Ecto neural progenitor cell (in vitro differentiated cells): ENCODE measurements at regions not wholly inside any gene's neighbourhood (a gene's known extent, or its start where the extent isn't known, plus 50 kb on each side); places are given as distances from the start of the nearest gene placed in this dataset.
"Not testable (repeated sequence)": the region's sequence is repeated elsewhere in the genome, so short reads cannot be mapped to it uniquely, and the experiment has no call there.

ENCODE experiments used
- DNase-seq: peaks from one replicate; pipeline ENCODE4 v3.0.0-alpha.2; 2018; ENCODE audit warnings: low spot score

DNA sequence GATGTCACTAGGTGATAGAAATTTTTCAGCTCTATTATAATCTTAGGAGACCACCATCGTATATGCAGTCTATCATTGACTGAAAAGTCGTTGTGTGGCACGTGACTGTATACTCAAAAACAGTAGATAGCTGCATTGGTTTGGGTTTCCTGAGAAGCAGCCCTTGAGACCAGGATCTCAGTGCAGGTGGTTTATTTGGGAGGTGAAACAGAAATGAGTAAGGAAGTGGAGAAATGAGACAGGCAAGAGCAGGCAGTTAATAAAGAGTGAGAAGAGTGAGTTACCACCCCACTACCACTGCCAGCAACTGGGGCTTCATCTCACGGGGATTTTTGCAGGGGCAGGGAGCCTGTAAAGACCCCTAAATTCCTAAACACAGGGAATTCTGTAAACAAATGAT lies 221.0 kb downstream of the SHQ1 start:
- DNase-seq = no peak

- no peak for DNase-seq
These were observed 222.5 kb downstream of the SHQ1 start for GRCh38 chr3:72625602-72626337.

DNA sequence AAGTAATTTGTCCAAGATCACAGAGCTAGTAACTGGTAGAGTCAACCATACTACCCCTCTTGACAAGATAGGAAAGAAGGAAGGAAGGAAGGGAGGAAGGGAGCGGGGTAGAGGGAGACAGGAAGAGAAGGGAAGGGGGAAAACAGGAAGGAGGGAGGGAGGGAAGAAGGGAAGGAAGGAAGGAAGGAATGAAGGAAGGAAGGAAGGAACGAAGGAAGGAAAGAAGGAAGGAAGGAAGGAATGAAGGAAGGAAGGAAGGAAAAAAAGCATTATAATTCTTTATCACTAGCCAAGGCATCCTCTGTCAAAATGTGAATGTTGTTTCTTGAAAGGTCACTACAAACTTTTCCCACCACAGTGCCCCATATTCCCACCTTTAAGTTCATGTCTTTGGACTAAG lies 223.6 kb downstream of the SHQ1 start:
- DNase-seq = no peak

- DNase-seq = no peak
These were observed 229.5 kb downstream of the SHQ1 start for GRCh38 chr3:72618739-72619138.

DNA sequence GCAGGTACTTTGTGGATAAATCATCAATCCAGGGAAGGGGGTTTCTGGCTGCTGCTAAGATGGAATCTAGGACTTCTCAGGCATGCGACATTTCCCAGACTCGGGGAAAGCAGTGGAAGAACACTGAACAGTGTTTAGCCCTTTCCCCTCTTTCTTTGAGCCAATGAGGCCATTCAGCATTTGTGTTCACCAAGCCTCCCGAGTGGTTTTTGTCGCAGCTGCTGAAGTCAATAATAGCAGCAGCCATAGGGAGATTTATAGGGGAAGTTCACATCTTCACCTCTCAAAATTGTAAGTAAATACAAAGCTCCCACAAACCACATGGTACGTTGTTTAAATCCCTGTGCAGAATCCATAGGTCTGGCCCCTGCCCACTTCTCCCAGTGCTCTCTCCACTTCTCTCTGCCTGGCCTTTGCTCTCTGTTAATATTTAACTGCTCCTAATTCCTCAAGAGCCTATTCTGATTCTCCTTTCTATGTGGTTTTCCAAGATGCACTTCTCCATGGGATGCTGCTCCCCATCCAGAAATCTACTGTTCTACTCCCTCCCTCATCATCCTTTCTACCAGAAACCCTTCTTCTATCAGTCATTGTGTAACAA lies 230.7 kb downstream of the SHQ1 start:
- no peak for DNase-seq

DNA sequence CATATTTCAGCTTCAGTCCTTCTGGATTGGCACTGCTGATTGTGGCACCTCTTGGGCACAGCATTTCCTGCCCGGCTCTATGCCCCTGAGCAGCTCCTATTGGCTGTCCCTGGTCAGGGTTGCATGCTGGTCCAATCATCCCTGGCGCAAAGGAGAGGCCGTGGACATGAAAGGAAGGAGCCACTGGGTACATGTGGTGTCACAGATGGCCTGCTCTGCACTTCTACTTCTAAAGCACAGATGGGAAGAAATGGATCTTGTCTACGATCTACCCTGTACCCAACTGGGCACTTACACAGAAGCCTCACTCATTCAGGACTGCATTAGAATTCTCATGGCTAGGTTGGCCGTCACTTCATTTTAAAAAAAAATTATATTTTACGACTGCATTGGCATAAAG lies 232.5 kb downstream of the SHQ1 start:
- no peak for DNase-seq

- DNase-seq = no peak
These were observed 233.1 kb downstream of the SHQ1 start for GRCh38 chr3:72615182-72615581.

DNA sequence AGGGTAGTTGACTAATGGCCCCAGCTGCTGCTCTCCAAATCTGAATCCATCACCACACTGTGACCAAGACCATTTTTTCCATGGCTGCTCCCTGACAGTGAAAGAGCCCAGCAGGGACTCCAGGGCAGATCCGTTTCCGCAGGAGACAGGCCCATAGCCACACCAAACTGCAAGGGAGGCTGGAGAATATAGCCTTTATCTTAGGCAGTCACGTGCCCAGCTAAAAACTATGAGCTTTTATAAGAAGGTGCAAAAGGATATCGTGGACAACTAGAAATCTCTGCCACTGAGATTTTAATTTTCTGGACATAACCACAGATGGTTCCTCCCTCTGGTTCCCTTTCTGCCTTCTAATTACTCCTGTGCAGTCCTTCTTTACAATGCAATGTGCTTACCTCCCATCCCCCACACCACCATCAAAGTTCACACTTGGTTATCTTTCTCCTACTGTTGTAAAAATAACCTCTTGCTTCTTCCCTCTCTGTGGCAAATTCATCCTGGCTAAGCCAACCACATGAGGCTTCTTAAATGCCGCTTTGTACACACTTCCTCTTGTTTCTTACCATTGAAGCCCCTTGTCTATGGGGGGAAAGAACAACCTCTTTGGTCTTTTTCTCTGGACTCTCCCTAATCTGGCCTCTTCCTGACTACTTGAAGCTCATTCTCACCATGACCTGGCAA lies 233.7 kb downstream of the SHQ1 start:
- DNase-seq = no peak

- no peak for DNase-seq
These were observed 234.4 kb downstream of the SHQ1 start for GRCh38 chr3:72613871-72614270.

DNA sequence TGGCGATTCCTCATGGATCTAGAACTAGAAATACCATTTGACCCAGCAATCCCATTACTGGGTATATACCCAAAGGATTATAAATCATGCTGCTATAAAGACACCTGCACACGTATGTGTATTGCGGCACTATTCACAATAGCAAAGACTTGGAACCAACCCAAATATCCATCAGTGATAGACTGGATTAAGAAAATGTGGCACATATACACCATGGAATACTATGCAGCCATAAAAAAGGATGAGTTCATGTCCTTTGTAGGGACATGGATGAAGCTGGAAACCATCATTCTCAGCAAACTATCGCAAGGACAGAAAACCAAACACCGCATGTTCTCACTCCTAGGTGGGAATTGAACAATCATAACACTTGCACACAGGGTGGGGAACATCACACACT lies 239.1 kb downstream of the SHQ1 start:
- not testable (repeated sequence) for DNase-seq

GRCh38 chr3:72606005-72606800 lies 242.0 kb downstream of the SHQ1 start:
- no peak for DNase-seq

DNA sequence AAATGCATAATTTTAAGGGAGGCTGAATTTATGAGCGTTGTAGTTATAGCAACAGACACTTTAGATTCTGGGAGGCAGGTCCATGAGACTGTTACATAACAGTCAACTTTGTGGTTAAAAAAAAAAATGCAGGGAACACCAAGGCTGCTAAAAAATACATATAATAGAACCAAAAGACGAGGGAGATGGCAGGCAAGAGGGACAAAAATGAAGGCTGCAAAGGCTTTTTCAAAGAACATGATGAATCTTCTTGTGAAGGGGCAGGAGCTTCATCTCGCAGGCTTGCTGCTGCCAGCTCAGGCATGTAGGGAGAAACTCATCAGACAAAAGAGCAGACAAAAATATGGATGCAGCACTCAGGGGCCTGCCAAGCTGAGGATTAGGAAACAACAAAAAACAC lies 243.9 kb downstream of the SHQ1 start:
- DNase-seq = no peak

DNA sequence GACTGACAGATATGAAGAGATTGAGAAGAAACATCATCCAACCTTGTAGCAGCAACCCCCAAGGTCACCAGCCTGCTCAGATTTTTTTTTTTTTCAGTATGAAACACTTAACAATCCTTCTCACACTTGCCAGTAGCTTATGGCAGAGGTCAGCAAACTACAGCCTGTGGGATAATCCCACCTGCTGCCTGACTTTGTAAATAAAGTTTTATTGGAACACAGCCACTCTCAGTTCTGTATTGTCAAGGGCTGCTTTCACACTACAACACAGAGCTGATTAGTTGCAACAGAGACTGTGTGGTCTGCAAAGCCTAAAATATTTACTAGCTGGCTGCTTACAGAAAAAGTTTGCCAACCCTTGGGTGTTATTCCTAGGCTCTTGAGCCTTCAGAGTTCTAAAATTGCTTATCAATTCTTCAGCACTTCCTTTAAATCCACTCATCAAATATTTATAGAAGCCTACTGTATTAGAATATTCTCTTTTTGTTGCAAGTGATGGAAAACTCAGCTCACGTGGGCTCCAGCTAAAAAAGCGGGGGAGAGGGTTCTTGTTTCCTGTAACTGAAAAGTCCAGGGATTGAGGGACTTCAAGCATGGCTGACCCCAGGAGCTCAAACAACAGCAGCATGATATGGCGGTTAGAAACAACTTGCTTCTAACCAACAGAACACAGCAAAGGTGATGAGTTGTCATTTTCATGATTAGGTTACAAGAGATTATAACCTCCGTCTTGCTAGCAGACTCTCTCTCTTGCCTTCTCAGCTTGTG lies 246.1 kb downstream of the SHQ1 start:
- no peak for DNase-seq

- peak; percentile 72 for DNase-seq
These were observed 247.2 kb downstream of the SHQ1 start for GRCh38 chr3:72601060-72601459.

GRCh38 chr3:72597756-72598195 lies 250.5 kb downstream of the SHQ1 start:
- peak; percentile 59 for DNase-seq

DNA sequence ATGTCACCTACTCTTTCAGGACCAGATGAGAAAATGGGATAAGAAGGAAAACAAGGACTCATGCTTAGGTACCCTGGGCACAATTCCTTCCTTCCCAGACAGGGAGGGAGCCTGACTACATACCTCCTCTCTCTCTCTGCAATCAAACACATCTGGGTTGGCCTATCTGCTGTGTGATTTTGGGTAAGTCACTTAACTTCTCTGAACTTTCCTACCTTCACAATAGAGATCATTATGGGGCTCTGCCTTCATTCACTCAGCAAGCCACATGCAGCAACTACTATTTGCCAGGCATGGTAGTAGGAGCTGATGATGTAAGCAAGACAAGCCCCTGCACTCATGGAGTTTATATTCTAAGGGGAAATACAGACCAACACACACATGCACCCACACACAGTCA lies 251.2 kb downstream of the SHQ1 start:
- no peak for DNase-seq

- DNase-seq = no peak
These were observed 252.2 kb downstream of the SHQ1 start for GRCh38 chr3:72595927-72596610.

DNA sequence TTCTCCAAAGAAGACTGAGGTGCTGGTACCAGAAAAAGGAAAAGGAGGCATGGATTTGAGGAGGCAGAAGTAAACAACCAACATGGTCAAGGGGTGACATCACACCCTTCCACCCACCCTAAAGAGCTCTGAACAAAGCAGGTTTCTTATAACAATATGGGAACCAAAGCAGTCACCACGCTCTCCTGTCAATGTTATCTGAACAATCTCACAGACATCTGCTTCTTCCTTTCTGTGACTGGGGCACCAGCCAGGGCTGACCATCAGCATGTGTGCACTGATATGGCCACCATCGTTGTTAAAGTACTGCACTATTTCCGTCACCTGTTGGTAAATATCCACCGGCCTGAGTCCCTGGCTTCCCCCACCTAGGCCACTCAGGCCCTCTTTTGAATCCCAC lies 252.9 kb downstream of the SHQ1 start:
- no peak for DNase-seq

DNA sequence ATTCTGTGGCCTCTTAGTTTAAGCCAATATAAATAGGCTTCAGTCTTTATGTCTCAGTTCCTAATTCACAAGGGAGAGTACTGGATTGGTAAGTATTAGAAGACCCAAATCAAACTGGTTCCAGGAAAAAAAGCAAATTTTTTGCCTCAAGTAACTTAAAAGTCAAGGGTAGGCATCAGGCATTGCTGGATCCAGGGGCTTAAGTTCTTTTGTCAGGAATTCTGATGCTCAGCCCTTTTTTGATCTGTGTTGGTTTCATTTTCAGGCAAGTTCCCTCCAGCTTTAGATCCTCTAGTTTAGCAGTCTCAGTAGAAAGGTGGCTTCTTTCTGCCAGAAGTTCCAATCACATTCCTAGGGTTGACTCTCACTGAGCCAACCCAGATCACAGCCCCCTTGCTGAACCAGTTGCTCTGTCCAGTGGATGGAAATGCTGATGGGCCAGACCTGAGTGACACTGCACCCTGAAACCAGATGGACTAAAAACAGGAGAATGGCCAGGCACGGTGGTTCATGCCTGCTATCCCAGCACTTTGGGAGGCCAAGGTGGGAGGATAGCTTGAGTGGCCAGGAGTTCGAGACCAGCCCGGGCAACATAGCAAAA lies 253.5 kb downstream of the SHQ1 start:
- no peak for DNase-seq

- DNase-seq = no peak
These were observed 254.3 kb downstream of the SHQ1 start for GRCh38 chr3:72593881-72594397.
